Endothelial cell of umbilical vein (primary cell): ENCODE measurements at regions not wholly inside any gene's neighbourhood (a gene's known extent, or its start where the extent isn't known, plus 50 kb on each side); places are given as distances from the start of the nearest gene placed in this dataset.

ENCODE experiments used
- BruUV-seq: library from RNA; stranded (reverse); fragments of 400-500 nt; replicated peaks from 2 replicates; lab custom pipeline; 2021; lab: Mats Ljungman, UMichigan
- CTCF ChIA-PET: fragments of 300-600, 350-600 bp; sonication (Branson Sonifier 250); formaldehyde crosslinking; loops from one replicate; lab custom pipeline; 2021; ENCODE audit warnings: antibody characterized with exemption, inconsistent platforms; lab: Charles Lee
- POLR2A ChIA-PET: fragments of 300-600, 350-600 bp; sonication (Branson Sonifier 250); formaldehyde crosslinking; loops from one replicate; lab custom pipeline; 2021; ENCODE audit warnings: antibody characterized with exemption, inconsistent platforms; lab: Charles Lee
- DNase-seq: peaks from one replicate; pipeline ENCODE4 v3.0.0-alpha.2; 2011; ENCODE audit warnings: low read depth, low spot score
- FAIRE-seq: peaks from 2 replicates; lab custom pipeline; 2011; peaks lifted over from hg19 to GRCh38; lab: Jason Lieb, UNC
- H2AFZ ChIP-seq: 2 replicates; pipeline ENCODE4 v1.6.0; 2012; ENCODE audit warnings: low read depth, low read length, control low read depth, inconsistent platforms
- H3K27ac ChIP-seq: 2 replicates; pipeline ENCODE4 v1.5.1; 2011; ENCODE audit warnings: low read depth, mild to moderate bottlenecking, control low read depth, low read length, moderate library complexity; ENCODE audit not compliant: insufficient read depth
- H3K27me3 ChIP-seq, 2 experiments: 2 replicates each; pipeline versions ENCODE4 v1.6.0 to v1.6.1; 2011; ENCODE audit warnings: low read length in 2 of 2, mixed read lengths in 1 of 2; ENCODE audit not compliant: control insufficient read depth in 2 of 2, insufficient read depth in 2 of 2
- H3K36me3 ChIP-seq, 2 experiments: 2 replicates in 1 of 2; 3 replicates in 1 of 2; pipeline ENCODE4 v1.5.1; 2011; ENCODE audit warnings: low read length in 2 of 2, mild to moderate bottlenecking in 1 of 2, moderate library complexity in 1 of 2; ENCODE audit not compliant: control insufficient read depth in 2 of 2, insufficient read depth in 2 of 2; ENCODE audit errors: extremely low read depth in 1 of 2
- H3K4me1 ChIP-seq: 3 replicates; pipeline ENCODE4 v1.5.1; 2011; ENCODE audit warnings: mild to moderate bottlenecking, low read length; ENCODE audit not compliant: control insufficient read depth, insufficient read depth; ENCODE audit errors: extremely low read depth
- H3K4me2 ChIP-seq: 2 replicates; pipeline ENCODE4 v1.6.1; 2011; ENCODE audit warnings: low read length, control low read depth, mixed read lengths; ENCODE audit not compliant: insufficient read depth
- H3K4me3 ChIP-seq, 3 experiments: fragments of 200-600 bp in 1 of 3; sonication (generic), shearing (Covaris generic) in 1 of 3; replicated peaks in 1 of 3; 2 replicates each; pipeline ENCODE4 v1.5.1; 2011 to 2016; ENCODE audit warnings: control low read depth in 3 of 3, low read length in 3 of 3, mild to moderate bottlenecking in 2 of 3, inconsistent platforms in 1 of 3, low read depth in 1 of 3, moderate library complexity in 1 of 3; ENCODE audit not compliant: insufficient read depth in 1 of 3
- H3K79me2 ChIP-seq: 2 replicates; pipeline ENCODE4 v1.6.0; 2012; ENCODE audit warnings: low read length, inconsistent platforms; ENCODE audit not compliant: control insufficient read depth, insufficient read depth
- H3K9ac ChIP-seq: replicated peaks from 2 replicates; pipeline ENCODE3; 2011; ENCODE audit warnings: low read length, control low read depth; ENCODE audit not compliant: insufficient read depth; ENCODE audit errors: extremely low read depth
- H3K9me1 ChIP-seq: replicated peaks from 3 replicates; pipeline ENCODE4 v1.6.0; 2011; ENCODE audit warnings: mild to moderate bottlenecking, low read length; ENCODE audit not compliant: control insufficient read depth, insufficient read depth; ENCODE audit errors: extremely low read depth
- H3K9me3 ChIP-seq: replicated peaks from 2 replicates; pipeline ENCODE4 v1.5.1; 2012; ENCODE audit warnings: low read length, inconsistent platforms; ENCODE audit not compliant: control insufficient read depth, insufficient read depth
- H4K20me1 ChIP-seq: replicated peaks from 2 replicates; pipeline ENCODE3; 2011; ENCODE audit warnings: mild to moderate bottlenecking, low read length; ENCODE audit not compliant: control insufficient read depth, insufficient read depth; ENCODE audit errors: extremely low read depth
- CTCF ChIP-seq, 2 donors: IDR thresholded peaks; 1 replicate in 1 of 2; 2 replicates in 1 of 2; pipeline ENCODE4 v1.5.1; 2011; ENCODE audit warnings: low read length in 2 of 2, mild to moderate bottlenecking in 2 of 2, moderate library complexity in 2 of 2, control low read depth in 1 of 2, inconsistent platforms in 1 of 2, low read depth in 1 of 2; ENCODE audit not compliant: insufficient read depth in 1 of 2; ENCODE audit errors: extremely low read depth in 1 of 2
- EZH2 ChIP-seq: IDR thresholded peaks from 2 replicates; pipeline ENCODE4 v1.6.1; 2012; ENCODE audit warnings: borderline replicate concordance, low read depth, mild to moderate bottlenecking, moderate library complexity, low read length, inconsistent platforms; ENCODE audit not compliant: severe bottlenecking
- FOS ChIP-seq: IDR thresholded peaks from 2 replicates; pipeline ENCODE4 v1.6.1; 2011; ENCODE audit warnings: mild to moderate bottlenecking, low read length, moderate library complexity, borderline replicate concordance; ENCODE audit not compliant: insufficient read depth
- GATA2 ChIP-seq: IDR thresholded peaks from 2 replicates; pipeline ENCODE4 v1.7.0; 2011; ENCODE audit warnings: low read depth, mild to moderate bottlenecking, moderate library complexity, mixed read lengths, low read length; ENCODE audit not compliant: insufficient read length, insufficient read depth
- JUN ChIP-seq: IDR thresholded peaks from 2 replicates; pipeline ENCODE4 v1.6.1; 2011; ENCODE audit warnings: borderline replicate concordance, low read depth; ENCODE audit not compliant: insufficient read length, insufficient read depth
- MAX ChIP-seq: IDR thresholded peaks from 2 replicates; pipeline ENCODE4 v1.6.1; 2011; ENCODE audit not compliant: insufficient read depth, insufficient read length
- MYC ChIP-seq: IDR thresholded peaks from one replicate; pipeline ENCODE4 v1.6.1; 2011; ENCODE audit warnings: mild to moderate bottlenecking, low read depth, low read length
- POLR2A ChIP-seq: IDR thresholded peaks from 2 replicates; pipeline ENCODE4 v1.6.1; 2012; ENCODE audit warnings: low read depth, mild to moderate bottlenecking, control low read depth, low read length
- POLR2AphosphoS5 ChIP-seq: IDR thresholded peaks from 2 replicates; pipeline ENCODE4 v1.6.1; 2012; ENCODE audit warnings: low read depth, mild to moderate bottlenecking, control low read depth, low read length, moderate library complexity; ENCODE audit not compliant: insufficient read depth
- dilution Hi-C: fragments of 300-500 bp; cut with MboI; formaldehyde crosslinking; loops from one replicate; pipeline ENCODE4 v1.15.0; 2019; ENCODE audit warnings: low sequenced_read_pairs; ENCODE audit not compliant: extremely low pct_ligation_motif_present
- intact Hi-C: fragments of 100-400 bp; cut with micrococcal nuclease; formaldehyde crosslinking; loops from one replicate; pipeline ENCODE4 v1.10.0; 2022

GRCh38 chr14:66244834-66245233 lies 241.3 kb upstream of the CCDC196 start:
- Histone ChIP-seq H3K36me3 (no peaks in the 10 kb centered on the region), H3K4me1 (no peaks in the 10 kb centered on the region), H3K27me3 (no peaks in the 10 kb centered on the region), H3K4me3 (no peak overlapping the region), H4K20me1 (no peaks in the 10 kb centered on the region), H3K79me2 (no peaks in the 10 kb centered on the region), H3K9me3 (no peaks in the 10 kb centered on the region), H3K9me1 (no peaks in the 10 kb centered on the region), H3K4me2 (no peak overlapping the region), H2AFZ (no peak overlapping the region), H3K27ac (no peak overlapping the region), H3K9ac (no peak overlapping the region)
- no peak for TF ChIP-seq GATA2
- no peak for TF ChIP-seq EZH2
- TF ChIP-seq JUN, result no peak
- no peak for TF ChIP-seq MYC
- no peak for TF ChIP-seq FOS
- no peak for TF ChIP-seq CTCF (IDR thresholded peaks at IDR 0.05; ENCODE audit: extremely low read depth in 1 of 2, insufficient read depth in 1 of 2, low read depth in 1 of 2, low read length in 2 of 2)
- CTCF ChIA-PET, result no interaction called here
- BruUV-seq, result no TSS peak
- FAIRE-seq, result no peak
- dilution Hi-C loops (no loop called here), intact Hi-C loops (no loop called here)
- no peak for DNase-seq
- POLR2A ChIA-PET, result no interaction called here

GRCh38 chr14:66247662-66248193 lies 238.4 kb upstream of the CCDC196 start:
- Histone ChIP-seq H3K9me1 (no peaks in the 10 kb centered on the region), H3K4me3 (no peak overlapping the region), H3K9me3 (no peaks in the 10 kb centered on the region), H3K4me2 (no peak overlapping the region), H3K79me2 (no peaks in the 10 kb centered on the region), H3K36me3 (no peaks in the 10 kb centered on the region), H3K27ac (no peak overlapping the region), H4K20me1 (no peaks in the 10 kb centered on the region), H3K9ac (no peak overlapping the region), H3K4me1 (no peaks in the 10 kb centered on the region), H3K27me3 (no peaks in the 10 kb centered on the region), H2AFZ (no peak overlapping the region)
- dilution Hi-C loops, result no loop called here
- no peak for TF ChIP-seq POLR2AphosphoS5
- no peak for TF ChIP-seq JUN
- no peak for TF ChIP-seq POLR2A
- no peak for TF ChIP-seq EZH2
- TF ChIP-seq GATA2, result no peak
- TF ChIP-seq CTCF (IDR thresholded peaks at IDR 0.05; ENCODE audit: extremely low read depth in 1 of 2, insufficient read depth in 1 of 2, low read depth in 1 of 2, low read length in 2 of 2), result no peak
- no peak for TF ChIP-seq FOS
- TF ChIP-seq MAX, result no peak
- no peak for TF ChIP-seq MYC
- BruUV-seq, result no TSS peak
- ChIA-PET POLR2A (no interaction called here), CTCF (no interaction called here)
- no peak for FAIRE-seq
- no peak for DNase-seq
- intact Hi-C loops, result no loop called here
